OCI-LY7 (cell line): ENCODE measurements at regions not wholly inside any gene's neighbourhood (a gene's known extent, or its start where the extent isn't known, plus 50 kb on each side); places are given as distances from the start of the nearest gene placed in this dataset.

Experiments
- EZH2phosphoT487 ChIP-seq: fragments of 200-600 bp; sonication (generic); IDR thresholded peaks from 2 replicates; pipeline ENCODE4 v1.6.1; 2018; ENCODE audit warnings: low read depth, borderline replicate concordance, mild to moderate bottlenecking, mixed run types, antibody characterized with exemption, low read length, moderate library complexity, mixed read lengths
- TF ChIP-seq, protein P1 (sequence below): fragments of 200-600 bp; sonication (generic); conservative IDR thresholded peaks from 2 replicates; pipeline ENCODE4 v1.5.1; 2014; ENCODE audit warnings: mild to moderate bottlenecking, antibody characterized with exemption, low read length, moderate library complexity, mixed read lengths

DNA sequence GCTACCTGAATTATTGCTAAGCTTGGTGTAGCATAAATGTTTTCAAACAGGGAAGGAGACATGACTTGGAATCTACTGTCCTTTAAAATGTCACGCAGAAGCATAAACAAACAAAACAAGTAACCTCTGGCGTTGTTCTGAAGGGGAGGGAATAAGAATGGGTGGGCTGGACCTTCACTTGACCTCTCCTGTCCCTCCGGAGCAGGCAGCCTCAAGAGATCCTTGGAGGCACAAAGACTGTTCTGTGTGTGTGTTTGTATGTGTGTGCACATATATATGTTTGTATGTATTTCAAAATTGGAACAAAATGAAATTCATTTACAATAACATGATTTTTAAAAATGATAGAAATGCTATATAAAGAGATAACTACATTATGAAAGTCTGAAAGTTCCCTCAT is 91.3 kb upstream of the DCLK2 start:
- TF ChIP-seq, protein P1, sequence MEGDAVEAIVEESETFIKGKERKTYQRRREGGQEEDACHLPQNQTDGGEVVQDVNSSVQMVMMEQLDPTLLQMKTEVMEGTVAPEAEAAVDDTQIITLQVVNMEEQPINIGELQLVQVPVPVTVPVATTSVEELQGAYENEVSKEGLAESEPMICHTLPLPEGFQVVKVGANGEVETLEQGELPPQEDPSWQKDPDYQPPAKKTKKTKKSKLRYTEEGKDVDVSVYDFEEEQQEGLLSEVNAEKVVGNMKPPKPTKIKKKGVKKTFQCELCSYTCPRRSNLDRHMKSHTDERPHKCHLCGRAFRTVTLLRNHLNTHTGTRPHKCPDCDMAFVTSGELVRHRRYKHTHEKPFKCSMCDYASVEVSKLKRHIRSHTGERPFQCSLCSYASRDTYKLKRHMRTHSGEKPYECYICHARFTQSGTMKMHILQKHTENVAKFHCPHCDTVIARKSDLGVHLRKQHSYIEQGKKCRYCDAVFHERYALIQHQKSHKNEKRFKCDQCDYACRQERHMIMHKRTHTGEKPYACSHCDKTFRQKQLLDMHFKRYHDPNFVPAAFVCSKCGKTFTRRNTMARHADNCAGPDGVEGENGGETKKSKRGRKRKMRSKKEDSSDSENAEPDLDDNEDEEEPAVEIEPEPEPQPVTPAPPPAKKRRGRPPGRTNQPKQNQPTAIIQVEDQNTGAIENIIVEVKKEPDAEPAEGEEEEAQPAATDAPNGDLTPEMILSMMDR = no peak
- no peak for TF ChIP-seq EZH2phosphoT487
